ENCODE measurements at regions not wholly inside any gene's neighbourhood (a gene's known extent, or its start where the extent isn't known, plus 50 kb on each side); places are given as distances from the start of the nearest gene placed in this dataset.

DNA sequence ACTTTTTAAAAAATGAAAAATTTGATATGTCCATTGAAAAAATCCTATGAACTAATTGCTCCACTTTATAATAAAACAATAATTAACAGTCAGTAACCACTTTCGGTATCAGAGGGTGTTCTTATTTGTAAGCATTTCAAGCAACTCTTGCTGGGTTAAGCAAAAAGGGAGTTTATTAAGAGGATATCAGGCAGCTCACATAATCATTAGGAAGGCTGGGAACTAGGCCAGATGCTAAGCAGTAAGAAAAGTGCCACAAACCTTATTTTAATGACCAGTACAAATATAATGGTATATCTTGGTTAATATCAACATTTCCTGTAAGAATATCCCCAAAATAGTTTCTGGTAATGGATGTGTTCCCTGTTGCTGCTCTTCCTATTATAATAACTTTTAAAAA lies 2618.3 kb upstream of the PCDH20 start:
- 39% methylated on average over 1 of the region's 1 CpG for WGBS, 2 donors
- Histone ChIP-seq H3K4me3 (no peak overlapping the region), H3K36me3 (replicated peaks in 1 of 2; ENCODE audit: insufficient read depth in 1 of 2, low read depth in 2 of 2) (no peaks in the 10 kb centered on the region), H3K9me3 (no peaks in the 10 kb centered on the region), H3K27ac (no peak overlapping the region), H3K4me1 (no peaks in the 10 kb centered on the region), H3K27me3 (no peaks in the 10 kb centered on the region)
- TF ChIP-seq POLR2A (IDR thresholded peaks at IDR 0.05), result no peak
- TF ChIP-seq, protein P1, sequence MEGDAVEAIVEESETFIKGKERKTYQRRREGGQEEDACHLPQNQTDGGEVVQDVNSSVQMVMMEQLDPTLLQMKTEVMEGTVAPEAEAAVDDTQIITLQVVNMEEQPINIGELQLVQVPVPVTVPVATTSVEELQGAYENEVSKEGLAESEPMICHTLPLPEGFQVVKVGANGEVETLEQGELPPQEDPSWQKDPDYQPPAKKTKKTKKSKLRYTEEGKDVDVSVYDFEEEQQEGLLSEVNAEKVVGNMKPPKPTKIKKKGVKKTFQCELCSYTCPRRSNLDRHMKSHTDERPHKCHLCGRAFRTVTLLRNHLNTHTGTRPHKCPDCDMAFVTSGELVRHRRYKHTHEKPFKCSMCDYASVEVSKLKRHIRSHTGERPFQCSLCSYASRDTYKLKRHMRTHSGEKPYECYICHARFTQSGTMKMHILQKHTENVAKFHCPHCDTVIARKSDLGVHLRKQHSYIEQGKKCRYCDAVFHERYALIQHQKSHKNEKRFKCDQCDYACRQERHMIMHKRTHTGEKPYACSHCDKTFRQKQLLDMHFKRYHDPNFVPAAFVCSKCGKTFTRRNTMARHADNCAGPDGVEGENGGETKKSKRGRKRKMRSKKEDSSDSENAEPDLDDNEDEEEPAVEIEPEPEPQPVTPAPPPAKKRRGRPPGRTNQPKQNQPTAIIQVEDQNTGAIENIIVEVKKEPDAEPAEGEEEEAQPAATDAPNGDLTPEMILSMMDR (IDR thresholded peaks at IDR 0.05), result no peak
- intact Hi-C loops (cut with DNase I), result no loop called here
- ATAC-seq (no peak), DNase-seq (no peak)

GRCh38 chr13:64029343-64030093 lies 2613.9 kb upstream of the PCDH20 start:
- Histone ChIP-seq H3K4me1 (no peaks in the 10 kb centered on the region), H3K36me3 (replicated peaks in 1 of 2; ENCODE audit: insufficient read depth in 1 of 2, low read depth in 2 of 2) (no peaks in the 10 kb centered on the region), H3K9me3 (no peaks in the 10 kb centered on the region), H3K27ac (no peak overlapping the region), H3K27me3 (no peaks in the 10 kb centered on the region), H3K4me3 (no peak overlapping the region)
- intact Hi-C loops (cut with DNase I), result no loop called here
- TF ChIP-seq, protein P1 (IDR thresholded peaks at IDR 0.05), result no peak
- no peak for TF ChIP-seq POLR2A (IDR thresholded peaks at IDR 0.05)
- WGBS, 2 donors, result 70 to 76% methylated on average over 18 to 19 of the region's 19 CpGs
- ATAC-seq (no peak), DNase-seq (no peak)

GRCh38 chr13:64028551-64028950 lies 2612.9 kb upstream of the PCDH20 start:
- H3K36me3 ChIP-seq (replicated peaks in 1 of 2; ENCODE audit: insufficient read depth in 1 of 2, low read depth in 2 of 2), result no peaks in the 10 kb centered on the region
- H3K9me3 ChIP-seq, result no peaks in the 10 kb centered on the region
- no peak for DNase-seq
- no peaks in the 10 kb centered on the region for H3K27me3 ChIP-seq
- intact Hi-C loops (cut with DNase I), result no loop called here
- no peaks in the 10 kb centered on the region for H3K4me1 ChIP-seq
- TF ChIP-seq POLR2A (IDR thresholded peaks at IDR 0.05), result no peak
- TF ChIP-seq, protein P1 (IDR thresholded peaks at IDR 0.05), result no peak
- no peak for ATAC-seq
- no peak overlapping the region for H3K27ac ChIP-seq
- H3K4me3 ChIP-seq, result no peak overlapping the region

GRCh38 chr13:64020126-64020525 lies 2604.5 kb upstream of the PCDH20 start:
- 34 to 50% methylated on average over 2 of the region's 2 CpGs for WGBS, 2 donors

More at GRCh38 chr13:64020126-64020525, 2604.5 kb upstream of the PCDH20 start:
- Histone ChIP-seq H3K36me3 (replicated peaks in 1 of 2; ENCODE audit: insufficient read depth in 1 of 2, low read depth in 2 of 2) (no peaks in the 10 kb centered on the region), H3K27me3 (no peaks in the 10 kb centered on the region), H3K4me1 (no peaks in the 10 kb centered on the region), H3K27ac (no peak overlapping the region), H3K9me3 (no peaks in the 10 kb centered on the region), H3K4me3 (no peak overlapping the region)
- no peak for DNase-seq
- ATAC-seq, result no peak
- intact Hi-C loops (cut with DNase I), result no loop called here
- TF ChIP-seq, protein P1 (IDR thresholded peaks at IDR 0.05), result no peak
- no peak for TF ChIP-seq POLR2A (IDR thresholded peaks at IDR 0.05)
